MV-4-11 (cell line): ENCODE measurements at regions not wholly inside any gene's neighbourhood (a gene's known extent, or its start where the extent isn't known, plus 50 kb on each side); places are given as distances from the start of the nearest gene placed in this dataset.
"Not testable (repeated sequence)": the region's sequence is repeated elsewhere in the genome, so short reads cannot be mapped to it uniquely, and the experiment has no call there.

Experiments used
- DNase-seq: peaks from one replicate; lab custom pipeline; 2025; lab: John Stamatoyannopoulos, UW

DNA sequence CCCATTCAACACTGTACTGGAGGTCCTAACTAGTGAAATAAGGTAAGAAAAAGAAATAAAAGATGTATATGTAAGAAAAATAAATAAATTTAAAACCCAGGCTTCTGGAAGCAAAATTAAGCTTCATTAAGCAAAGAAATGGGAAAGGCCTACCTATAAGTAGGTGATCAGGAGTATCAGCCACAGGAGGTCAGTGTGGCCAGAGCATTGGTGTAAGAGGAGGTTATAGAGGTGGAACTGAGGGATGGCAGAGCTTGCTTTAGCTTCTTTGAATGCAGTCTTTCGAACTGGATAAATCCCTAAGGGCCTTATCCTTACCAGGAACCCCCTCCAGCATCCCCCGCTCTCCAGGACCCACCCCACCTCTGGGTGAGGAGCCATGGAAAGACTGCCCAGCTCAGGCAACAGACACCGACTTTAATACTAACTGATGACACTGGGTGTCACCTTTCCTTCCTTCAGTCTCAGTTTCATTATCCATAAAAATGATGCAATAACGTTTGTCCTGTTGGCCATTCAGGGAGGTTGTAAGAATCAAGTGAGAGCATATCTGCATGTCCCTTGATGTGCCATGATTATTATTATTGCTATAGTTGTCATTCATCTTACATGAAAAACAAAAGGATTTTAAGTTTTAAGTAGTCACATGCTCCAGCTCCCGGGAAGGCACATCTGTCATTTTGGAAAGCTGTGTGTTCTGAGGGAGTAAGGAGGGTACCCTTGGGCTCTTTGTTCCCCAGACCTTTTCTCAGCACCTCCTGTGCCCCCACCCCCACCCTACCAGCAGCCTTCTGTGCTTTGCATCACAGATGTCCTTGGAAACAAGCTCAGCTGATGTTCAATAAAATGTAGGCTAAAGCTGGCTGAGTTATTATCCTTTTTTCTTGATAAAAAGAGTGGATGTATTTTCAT, 50.8 kb upstream of the CTNNA1 start:
- peak; percentile 34 for DNase-seq

DNA sequence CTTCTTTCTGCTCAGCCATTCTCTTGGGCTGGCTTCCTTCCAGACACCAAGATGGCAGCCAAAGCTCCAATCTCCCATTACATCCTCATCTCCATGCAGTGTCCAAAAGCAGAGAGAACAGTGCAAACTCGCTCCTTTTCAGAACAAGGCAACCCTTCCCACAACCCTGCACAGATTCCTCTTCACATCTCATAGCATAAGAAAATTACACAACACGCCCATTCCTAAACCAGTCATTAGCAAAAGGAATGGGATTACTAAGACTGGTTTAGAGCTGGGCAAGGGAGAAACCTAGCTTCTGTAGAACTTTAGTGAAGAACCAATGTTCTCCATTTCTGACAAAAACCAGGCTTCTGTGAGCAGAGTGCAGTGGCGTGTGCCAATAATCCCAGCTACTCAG, 51.5 kb upstream of the CTNNA1 start:
- DNase-seq = no peak

DNA sequence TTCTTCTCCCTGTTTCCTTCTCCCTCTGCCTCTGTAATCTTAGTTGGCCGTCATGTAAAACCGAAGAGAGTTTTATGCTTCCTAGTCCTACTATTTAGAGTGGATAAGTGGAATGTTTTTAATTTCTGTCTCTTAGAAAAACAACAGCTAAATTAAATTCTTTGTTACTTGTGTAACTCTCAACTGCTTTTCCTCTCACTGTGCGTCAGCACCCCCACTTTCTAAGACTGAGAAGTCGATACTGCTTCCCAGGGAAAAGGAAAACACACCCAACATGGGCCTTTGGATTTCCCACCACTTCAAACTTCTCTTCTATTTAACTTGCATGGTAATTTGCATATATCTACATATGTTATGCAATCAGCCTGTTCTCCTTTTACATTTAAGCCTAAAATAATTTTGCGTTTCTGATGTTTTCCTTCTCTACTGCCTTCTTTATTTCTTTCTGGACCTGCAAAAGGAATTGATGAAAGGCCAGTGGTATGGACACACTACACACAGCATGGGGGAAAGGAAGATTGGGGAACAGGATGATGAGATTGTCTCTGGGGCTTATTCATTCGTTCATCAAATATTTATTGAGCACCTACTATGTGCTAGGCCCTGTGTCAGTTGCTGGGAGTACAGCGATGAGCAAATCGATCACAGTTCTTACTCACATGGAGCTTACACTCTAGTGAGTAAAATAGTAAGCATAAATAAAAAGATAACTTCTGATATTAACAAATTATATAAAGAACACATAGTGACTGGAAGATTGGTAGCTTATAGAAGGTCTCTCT, 52.5 kb upstream of the CTNNA1 start:
- no peak for DNase-seq

DNA sequence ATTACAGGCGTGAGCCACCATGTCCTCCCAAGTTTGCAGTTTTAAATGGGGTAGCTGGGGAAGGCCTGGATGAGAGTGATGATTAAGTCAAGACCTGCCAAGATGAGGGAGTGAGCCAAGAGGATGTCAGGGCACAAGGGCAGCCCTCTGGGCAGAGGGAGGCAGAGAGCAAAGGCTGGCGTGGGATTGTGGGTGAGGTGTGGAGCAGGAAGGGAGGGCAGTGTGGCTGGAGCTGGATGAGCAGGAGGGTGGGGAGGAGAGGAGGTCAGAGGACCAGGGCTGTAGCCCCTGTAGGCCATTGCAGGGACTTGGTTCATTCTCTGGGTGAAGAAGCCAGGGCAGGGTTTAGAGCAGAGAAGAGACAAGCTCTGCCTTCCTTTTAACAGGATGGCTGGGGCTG, 53.7 kb upstream of the CTNNA1 start:
- DNase-seq = no peak

DNA sequence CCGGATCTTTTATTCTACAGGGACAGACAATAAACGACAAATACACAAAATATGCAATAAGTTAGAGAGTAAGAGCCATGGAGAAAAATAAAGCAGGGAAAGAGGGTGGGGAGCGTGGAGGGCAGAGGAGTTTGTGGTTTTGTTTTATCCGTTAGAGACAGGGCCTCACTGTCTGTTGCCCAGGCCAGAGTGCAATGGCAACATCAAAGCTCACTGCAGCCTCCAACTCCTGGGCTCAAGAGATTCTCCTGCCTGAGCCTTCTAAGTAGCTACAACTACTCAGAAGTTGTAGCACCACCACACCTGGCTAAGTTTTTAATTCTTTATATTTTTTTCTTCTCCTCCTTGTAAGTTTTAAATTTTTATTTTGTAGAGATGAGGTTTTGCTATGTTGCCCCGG, 54.5 kb upstream of the CTNNA1 start:
- peak; percentile 37 for DNase-seq

DNA sequence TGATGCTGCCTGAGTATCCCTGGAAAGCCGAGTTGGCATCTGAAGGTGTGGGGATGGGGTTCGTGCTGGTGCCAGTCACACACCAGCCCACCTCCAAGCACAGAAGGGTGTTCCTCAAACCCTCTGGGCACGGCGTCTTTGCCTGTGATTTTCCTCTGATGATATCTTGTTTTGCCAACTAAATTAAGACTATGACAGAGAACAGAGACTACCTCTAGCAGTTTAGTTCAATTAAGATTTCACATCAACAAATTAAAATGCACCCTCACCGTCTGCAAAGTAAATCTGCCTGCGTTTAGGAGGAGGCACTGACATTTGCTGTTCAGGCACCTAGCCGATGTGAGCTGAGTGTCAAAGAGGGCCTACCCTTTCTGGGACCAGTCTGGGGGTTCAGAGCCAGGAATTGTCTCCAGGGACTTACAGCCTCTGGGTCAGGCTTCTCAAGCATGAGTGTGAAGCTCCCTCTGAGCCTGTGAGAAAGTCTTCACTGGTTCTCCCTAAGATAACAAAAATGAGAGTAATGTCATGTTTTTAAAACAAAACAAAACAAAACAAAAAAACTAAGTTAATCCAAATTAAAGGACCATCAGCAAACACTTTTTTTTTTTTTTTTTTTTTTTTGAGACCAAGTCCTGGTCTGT, 55.4 kb upstream of the CTNNA1 start:
- no peak for DNase-seq

DNA sequence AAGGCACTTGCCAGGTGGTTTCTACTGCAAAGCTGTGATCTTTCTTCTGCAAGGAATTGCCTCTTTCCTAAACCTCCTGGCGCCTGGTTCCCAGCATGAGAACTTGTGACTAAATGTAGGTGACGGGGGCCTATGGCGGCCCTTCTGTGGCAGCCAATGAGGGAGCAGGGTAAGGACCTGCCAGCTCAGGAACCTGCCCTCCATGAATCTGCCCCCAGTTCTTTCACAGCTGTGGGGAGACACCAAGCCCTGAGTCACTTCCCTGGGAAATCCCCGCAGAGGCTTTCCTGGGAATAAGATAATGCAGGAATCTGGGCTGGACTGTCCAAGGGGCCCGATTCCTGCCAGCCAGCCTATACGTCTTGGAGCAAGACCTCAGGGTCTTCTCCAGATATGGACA, 56.7 kb upstream of the CTNNA1 start:
- DNase-seq = no peak

DNA sequence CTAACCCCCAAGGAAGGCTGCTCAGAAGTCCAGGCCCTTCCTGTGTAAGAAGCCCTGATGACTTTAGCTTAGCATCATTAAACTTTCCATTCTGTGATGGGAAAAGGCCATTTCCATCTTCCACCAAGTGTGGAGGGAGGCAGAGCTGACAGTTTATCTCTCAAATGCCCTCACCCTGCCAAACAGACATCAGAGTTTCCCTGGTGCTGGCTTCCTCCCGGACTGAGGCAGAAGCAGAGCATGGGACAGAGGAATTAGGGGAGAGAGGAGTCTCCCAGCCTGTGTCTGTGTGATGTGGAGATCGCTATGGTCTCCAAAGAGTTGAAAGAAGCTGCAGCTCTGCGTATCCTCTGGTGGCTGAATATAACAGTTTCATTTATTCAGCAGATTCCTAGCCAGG, 57.4 kb upstream of the CTNNA1 start:
- DNase-seq = no peak

DNA sequence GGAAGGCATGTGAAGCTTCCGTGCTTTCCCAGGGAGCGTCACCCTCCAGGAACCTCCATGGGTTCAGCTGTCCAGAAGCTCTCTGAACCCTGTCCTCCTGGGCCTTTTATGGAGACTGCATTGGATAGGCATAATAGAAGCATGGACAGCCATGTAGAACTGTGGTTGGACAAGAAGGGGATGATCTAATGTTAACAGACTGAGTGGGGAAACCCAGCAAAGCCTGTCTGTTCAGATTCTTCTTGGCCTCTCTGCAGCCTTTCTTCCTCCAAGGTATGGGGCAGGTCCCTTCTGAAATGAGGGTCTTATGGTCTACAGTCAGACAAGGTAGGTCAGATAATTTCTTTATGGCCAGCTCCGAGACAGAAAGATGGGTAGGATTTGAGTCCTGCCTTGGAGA, 59.1 kb upstream of the CTNNA1 start:
- no peak for DNase-seq

GRCh38 chr5:138692370-138692769, 60.9 kb upstream of the CTNNA1 start:
- DNase-seq = no peak

- DNase-seq = peak; percentile 91
Measured at GRCh38 chr5:138686668-138687067, 66.6 kb upstream of the CTNNA1 start.

DNA sequence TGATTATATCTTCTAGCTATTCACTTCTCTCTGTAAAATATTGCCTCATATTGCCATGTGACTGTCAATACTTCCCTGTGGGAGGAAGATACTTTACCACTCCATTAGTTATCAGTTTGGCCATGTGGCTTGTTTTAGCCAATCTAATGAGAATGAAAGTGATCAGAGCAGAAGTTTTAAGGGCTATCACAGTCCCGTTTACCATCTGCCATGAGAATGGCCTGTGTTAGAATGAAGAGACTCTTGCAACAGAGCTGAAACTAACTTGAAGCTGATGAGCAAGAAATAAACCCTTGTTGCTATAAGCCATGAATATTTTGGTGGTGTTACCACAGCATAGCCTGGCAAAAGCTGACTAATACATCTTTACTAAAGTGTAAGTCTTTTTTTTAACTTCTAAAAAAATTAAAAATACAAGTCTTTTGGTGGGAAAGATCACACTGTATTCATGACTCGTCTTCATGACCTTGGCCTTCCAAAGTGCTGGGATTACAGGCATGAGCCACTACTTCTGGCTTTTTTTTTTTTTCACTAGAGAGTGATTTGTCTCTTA, 68.0 kb upstream of the CTNNA1 start:
- DNase-seq = peak; percentile 96

GRCh38 chr5:138682462-138682861, 70.8 kb upstream of the CTNNA1 start:
- not testable (repeated sequence) for DNase-seq

GRCh38 chr5:138678826-138679225, 74.4 kb upstream of the CTNNA1 start:
- DNase-seq = not testable (repeated sequence)

- no peak for DNase-seq
Measured at GRCh38 chr5:138677782-138678181, 75.4 kb upstream of the CTNNA1 start.

GRCh38 chr5:138676556-138677193, 76.5 kb upstream of the CTNNA1 start:
- no peak for DNase-seq

DNA sequence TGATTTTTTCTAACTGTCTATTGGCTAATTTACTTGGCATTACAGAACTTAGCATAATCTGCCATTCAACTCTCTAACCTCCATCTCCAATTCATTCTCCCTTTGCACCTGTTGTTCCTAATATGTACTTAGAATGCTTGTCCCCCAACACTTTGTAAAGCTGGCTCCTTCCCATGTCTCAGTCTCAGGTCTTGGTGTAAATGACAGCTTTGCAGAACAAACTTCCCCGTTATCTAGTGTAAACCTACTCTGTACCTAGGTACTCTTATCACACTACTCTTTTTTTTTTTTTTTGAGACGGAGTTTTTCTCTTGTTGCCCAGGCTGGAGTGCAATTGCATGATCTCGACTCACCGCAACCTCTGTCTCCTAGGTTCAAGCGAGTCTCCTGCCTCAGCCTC, 77.2 kb upstream of the CTNNA1 start:
- DNase-seq = no peak

GRCh38 chr5:138668451-138669380, 84.5 kb upstream of the CTNNA1 start:
- DNase-seq = no peak

DNA sequence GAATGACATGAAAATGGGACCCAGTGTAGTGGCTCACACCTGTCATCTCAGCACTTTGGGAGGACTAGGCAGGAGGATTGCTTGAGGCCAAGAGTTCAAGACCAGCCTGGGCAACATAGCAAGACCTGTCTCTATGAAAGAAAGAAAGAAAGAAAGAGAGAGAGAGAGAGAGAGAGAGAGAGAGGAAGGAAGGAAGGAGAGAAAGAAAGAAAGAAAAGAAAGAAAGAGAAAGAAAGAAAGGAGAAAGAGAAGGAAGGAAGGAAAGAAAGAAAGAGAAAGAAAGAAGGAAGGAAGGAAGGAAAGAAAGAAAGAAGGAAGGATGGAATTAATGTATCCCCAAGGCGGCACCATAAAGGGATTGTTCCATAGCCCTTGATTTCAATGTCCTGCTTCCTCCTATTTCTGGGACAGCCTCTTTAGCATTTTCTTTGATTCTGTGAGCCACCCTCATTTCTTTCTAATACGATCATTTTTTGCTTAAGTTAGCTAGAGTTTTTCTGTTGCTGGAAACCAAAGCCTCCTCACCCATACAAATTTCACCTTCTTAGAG, 85.4 kb upstream of the CTNNA1 start:
- DNase-seq = not testable (repeated sequence)

DNA sequence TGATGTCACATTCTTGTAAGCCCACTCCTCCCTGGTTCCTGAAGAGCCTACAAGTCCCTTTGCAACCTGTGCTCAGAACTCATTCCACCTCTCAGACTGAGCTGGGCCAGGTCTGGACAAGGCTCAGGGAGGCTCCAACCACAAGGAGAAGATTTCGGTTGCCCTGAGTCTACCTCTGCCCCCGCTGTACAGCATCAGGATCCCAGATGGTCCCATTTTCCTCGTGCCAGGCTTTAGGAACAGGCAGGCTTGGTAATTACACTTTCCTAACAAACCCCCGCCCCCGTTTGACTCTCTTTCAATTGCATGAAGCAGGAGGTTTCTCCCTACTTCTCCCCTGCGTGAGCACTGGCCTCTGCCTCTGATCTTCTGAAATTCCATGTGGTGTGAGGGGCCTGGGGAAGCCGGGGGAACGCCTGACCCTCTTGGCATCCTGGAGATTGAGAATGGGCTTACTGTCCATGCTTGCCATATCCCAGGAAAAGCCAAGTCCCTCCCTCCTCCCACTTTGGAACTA, 86.9 kb upstream of the CTNNA1 start:
- DNase-seq = no peak
